Ovary (tissue), 3 donors: ENCODE measurements at regions not wholly inside any gene's neighbourhood (a gene's known extent, or its start where the extent isn't known, plus 50 kb on each side); places are given as distances from the start of the nearest gene placed in this dataset.

ENCODE experiments used
- CTCF ChIP-seq, 3 donors: fragments of 450-650 bp in 2 of 3; fragments of 200-600 bp in 1 of 3; IDR thresholded peaks; one replicate each; pipeline versions ENCODE4 v1.5.1 to v1.8.0; 2016 to 2022; ENCODE audit warnings: antibody characterized with exemption in 3 of 3, mild to moderate bottlenecking in 1 of 3
- POLR2A ChIP-seq: fragments of 450-650 bp; IDR thresholded peaks from one replicate; pipeline ENCODE4 v1.6.1; 2017; ENCODE audit warnings: antibody characterized with exemption, mild to moderate bottlenecking, moderate library complexity
- donor health status: DM: no; HTN: no; CAD: no.

GRCh38 chr17:53462393-53462811 lies 360.3 kb upstream of the KIF2B start:
- no peak for TF ChIP-seq POLR2A
- TF ChIP-seq CTCF (IDR thresholded peaks at IDR 0.05), result no peak
